Left forelimb (tissue), 1 donor: ENCODE measurements at regions not wholly inside any gene's neighbourhood (a gene's known extent, or its start where the extent isn't known, plus 50 kb on each side); places are given as distances from the start of the nearest gene placed in this dataset.
"Not testable (repeated sequence)": the region's sequence is repeated elsewhere in the genome, so short reads cannot be mapped to it uniquely, and the experiment has no call there.

Experiments used
- DNase-seq: peaks from one replicate; pipeline ENCODE4 v3.0.0-alpha.2; 2018; ENCODE audit warnings: low spot score

DNA sequence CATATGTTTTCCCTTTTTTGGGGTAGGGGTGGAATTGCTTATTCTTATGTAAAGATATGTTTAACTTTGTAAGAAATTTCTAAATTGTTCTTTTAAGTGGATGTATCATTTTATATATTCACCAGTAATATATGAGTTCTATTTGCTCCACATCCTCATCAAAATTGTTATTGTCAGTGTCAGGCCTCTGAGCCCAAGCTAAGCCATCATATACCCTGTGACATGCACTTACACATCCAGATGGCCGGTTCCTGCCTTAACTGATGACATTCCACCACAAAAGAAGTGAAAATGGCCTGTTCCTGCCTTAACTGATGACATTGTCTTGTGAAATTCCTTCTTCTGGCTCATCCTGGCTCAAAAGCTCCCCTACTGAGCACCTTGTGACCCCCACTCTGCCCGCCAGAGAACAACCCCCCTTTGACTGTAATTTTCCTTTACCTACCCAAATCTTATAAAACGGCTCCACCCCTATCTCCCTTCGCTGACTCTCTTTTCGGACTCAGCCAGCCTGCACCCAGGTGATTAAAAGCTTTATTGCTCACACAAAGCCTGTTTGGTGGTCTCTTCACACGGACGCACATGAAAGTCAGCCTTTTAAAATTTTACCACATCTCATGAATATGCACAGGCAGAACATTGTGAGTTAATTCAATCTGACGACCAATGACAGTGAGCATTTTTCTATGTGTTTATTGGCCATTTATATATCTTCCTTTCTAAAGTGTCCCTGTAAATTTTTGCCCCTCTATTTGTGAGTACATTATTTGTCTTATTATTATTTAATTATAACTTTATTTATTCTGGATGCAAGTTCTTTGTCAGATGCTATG is 176.8 kb downstream of the CDC14C start:
- DNase-seq: not testable (repeated sequence)

GRCh38 chr7:49102411-49102810 is 178.1 kb downstream of the CDC14C start:
- no peak for DNase-seq

- no peak for DNase-seq
Observed at GRCh38 chr7:49111706-49112105, 187.4 kb downstream of the CDC14C start.

DNA sequence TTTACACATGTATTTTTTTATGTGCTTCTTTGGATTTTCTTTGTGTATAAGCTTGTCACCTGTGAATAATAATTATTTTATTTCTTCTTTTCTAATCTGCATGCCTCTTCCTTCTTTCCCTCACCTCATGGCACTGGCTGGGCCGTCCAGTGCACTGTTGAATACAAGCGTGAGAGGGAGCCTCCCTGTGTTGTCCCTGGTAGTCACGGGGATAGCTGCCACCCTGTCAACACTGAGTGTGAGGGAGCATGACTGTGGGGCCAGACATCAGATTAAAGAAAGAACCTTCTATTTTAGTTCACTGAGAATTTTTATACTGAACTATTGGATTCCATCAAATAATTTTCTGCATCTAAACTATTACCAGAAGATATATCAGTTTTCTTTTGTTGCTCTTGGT is 187.9 kb downstream of the CDC14C start:
- no peak for DNase-seq

DNA sequence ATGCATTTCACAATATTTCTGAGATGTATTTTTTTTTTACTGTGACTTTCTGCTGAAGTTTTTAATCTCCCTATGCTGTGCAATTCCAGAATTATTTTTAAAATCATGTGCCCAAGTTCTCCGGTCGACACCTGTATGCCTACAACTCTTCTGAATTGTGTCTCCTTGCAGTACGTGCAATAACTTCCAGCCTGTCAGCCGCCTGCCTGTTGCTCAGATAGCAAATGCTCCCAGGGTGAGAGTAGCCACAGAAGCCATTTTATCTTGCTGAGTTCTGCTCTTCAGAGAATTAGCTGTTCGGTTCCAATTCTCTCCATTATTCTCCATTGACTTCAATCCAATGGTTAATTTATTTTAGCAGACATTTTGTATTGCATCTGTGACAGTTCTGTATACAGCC is 188.3 kb downstream of the CDC14C start:
- DNase-seq: no peak

DNA sequence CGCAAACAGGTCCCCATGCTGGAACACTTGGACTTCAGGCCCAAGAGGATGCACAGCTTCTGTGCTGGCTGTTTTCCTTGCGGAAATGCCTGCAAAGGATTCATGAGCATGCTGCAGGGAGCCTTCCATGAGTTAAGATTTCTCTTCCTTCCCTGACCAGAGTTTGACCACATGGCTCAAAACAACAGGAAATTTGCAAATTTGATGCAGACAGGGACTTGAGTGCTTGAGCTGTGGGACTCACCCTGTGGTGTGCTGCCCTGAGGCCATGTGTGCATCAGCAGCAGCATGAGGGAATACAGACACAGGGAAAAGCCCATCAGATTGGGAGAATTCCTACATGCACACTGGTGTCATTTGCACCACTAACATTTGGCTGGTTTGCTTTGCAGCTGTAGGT is 195.4 kb downstream of the CDC14C start:
- no peak for DNase-seq

- no peak for DNase-seq
Observed at GRCh38 chr7:49125246-49125645, 200.9 kb downstream of the CDC14C start.

DNA sequence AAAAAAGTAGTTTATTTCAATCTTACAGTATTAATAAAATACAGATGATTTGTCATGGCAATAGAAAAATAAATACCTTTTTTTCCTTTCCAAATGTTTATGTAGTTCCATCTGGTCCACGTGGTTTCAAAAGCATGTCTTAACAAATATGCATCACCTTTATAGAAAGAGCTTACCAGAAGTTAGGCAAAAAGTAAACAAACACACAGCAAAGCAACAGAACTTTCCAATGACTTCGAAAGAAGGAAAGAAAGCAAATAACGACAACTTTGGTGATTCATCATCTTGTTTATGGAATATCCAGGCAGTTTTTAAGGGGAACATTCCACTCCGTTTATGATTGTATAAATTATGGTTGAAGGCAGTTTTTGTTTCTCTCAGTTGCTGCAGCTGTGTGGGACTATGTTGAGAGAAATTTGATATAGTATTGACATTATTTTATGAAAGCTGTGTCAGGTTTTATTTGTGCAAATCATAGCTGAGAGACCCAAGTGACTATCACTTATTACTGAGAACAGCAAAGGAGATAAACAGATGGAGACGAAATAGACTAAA is 203.1 kb downstream of the CDC14C start:
- no peak for DNase-seq

DNA sequence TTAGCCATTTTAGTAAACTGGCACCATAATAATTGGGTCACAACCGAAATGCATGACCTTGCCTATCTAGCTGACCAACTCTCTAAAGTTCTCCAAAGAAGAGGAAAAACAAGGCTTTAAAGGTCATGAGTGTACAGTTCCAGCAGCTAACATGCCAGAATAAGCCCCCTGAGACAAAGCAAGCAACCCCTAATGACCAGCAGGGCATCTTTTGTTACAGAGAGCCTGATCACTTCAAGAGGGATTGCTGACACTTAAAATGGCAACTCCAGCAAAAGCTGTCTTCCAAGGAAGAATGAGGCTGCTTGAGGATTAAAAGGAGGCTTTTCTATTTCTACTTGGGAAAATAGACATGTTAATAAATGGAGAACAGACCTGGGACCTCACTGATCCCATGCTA is 213.6 kb downstream of the CDC14C start:
- no peak for DNase-seq

DNA sequence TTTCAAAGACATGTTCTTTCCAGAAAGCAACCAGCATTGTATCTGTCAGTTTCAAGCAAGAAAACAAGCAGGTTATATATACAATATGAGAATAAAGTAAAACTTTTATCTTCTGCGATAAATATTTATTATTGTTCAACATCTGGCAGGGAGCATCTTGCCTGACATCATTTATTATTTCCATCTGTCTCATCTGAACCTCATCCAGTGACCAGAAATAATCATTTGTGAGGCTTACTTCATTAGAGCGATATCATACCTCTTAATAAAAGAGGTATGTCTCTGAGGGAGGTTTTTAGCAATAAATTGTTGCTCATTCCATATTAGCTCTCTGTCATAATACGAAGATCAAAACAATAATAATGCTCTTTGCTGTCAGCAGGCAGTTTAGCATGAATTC is 226.1 kb downstream of the CDC14C start:
- no peak for DNase-seq

DNA sequence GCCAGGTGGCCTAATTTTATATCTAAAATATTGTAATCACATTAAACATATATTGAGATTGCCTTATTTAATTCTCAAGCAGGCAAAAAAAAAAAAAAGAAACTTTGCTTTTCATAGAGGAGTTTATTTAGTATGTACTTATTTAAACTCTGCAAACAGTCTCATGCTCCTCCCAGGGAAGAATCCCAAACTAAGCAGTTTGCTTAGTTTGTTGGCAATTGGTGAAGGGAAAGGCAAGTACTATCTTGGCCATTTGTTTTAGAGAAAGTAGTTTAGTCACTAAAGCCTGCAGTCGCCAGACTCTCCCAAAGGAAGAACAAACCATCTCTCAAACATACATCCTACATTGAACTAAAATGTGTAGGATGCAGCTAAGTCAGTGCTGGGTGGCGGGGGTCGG is 226.8 kb downstream of the CDC14C start:
- no peak for DNase-seq

GRCh38 chr7:49158321-49158720 is 234.0 kb downstream of the CDC14C start:
- no peak for DNase-seq

DNA sequence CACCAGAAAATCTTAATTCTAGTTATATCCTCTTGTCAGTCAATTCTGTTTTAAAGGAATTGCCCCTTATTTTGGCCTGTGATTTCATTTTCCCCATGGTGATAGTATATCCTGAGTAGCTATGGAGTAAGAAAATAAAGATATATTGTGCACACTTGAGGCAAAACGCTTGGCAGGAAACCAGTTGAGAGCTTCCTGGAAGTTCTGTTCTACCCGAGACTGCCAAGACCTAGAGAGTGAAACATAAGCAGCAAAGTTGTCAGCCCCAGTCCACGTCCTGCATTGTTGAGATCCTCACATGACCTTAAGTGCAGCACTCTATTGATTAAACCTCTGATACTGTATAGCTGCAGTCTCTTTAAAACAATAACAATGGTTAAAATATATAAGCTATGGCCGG is 235.2 kb downstream of the CDC14C start:
- no peak for DNase-seq

DNA sequence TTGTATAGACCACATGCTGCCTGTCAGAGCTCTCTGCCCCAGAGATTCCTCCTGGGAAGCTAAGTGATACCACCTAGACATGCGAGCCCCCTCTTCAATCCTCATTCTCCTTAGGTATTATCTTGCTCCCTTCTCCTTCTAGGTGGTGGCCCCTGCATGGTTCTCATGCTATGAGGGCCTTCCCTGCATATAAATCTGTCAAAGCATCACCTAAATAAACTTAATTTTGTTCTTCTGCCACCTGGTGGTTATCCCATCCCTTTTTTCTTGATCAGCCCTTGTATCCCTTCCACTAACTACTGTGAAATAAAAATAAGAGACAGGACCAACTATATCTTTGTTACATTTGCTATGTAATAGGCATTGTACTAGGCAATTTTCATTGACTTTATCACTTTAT is 242.1 kb downstream of the CDC14C start:
- DNase-seq: no peak

- DNase-seq: no peak
Observed at GRCh38 chr7:49172639-49173038, 248.3 kb downstream of the CDC14C start.

- no peak for DNase-seq
Observed at GRCh38 chr7:49174396-49174795, 250.0 kb downstream of the CDC14C start.

- DNase-seq: no peak
Observed at GRCh38 chr7:49187543-49188268, 263.4 kb downstream of the CDC14C start.

DNA sequence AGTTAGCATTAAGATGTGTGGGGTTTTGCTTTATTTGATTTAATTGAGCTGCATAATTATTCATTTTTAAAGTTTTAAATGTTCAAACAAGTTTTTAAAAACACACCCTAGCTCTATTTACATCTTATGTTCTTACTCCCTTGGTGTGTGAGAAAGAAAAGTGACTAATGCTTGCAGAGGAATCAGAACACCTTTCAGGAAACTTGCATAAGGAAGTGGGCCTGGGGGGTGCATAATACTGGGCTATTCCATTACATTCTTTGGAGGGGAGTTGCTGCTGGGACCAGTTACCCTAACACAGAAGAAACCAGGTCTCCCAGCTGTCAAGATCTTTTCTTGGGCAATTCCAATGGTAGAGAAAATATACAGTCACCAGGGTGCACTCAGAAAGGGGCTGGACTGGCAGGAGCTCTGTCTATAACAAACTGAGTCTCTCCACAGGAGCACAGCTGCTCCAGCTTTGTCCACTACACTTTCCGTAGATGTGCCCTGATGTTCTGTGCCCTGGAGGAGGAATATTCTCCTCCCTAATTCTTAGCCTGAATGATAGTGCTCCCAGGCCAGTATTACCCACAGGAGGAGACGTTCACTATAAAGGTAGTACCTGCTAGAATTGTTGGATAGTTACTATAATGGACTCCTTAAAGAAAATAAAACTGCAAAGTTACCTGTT is 304.2 kb downstream of the CDC14C start:
- no peak for DNase-seq

DNA sequence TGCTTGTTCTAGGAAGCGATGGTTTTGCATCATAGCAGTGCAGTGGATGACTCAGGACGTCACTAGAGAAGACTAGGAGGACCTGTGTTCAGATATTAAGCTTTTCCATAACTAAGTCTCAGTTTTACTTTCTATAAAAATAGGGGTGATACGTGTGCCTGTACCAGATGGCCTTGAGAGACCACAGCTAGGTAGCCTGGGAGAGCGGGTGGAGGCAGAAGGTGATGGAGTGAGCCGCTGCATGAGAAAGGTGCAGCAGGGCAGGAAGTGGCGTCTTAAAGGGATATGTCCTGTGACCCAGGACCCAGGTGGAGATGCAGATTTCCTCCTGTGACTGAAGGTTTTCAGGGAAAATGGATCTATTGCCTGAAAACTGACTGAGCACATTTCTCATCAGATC is 304.9 kb downstream of the CDC14C start:
- DNase-seq: no peak

DNA sequence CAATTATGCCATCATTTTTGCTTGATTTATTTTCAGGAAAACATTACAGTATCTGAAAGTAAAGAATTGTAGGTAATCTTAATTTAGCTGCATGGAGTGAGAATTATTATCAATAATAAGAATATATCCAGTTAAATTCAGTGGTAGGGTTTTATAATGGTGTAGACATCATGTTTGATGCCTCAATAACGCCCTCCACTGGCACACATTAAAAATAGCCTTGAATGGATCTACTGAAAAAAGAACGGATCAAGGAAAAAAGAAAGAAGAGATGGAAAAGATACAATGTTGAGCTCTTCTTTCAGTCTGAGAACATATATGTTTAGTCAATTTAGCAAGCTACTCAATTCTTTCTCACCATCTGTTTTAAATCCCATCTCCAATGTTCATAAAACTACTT is 319.2 kb downstream of the CDC14C start:
- no peak for DNase-seq

DNA sequence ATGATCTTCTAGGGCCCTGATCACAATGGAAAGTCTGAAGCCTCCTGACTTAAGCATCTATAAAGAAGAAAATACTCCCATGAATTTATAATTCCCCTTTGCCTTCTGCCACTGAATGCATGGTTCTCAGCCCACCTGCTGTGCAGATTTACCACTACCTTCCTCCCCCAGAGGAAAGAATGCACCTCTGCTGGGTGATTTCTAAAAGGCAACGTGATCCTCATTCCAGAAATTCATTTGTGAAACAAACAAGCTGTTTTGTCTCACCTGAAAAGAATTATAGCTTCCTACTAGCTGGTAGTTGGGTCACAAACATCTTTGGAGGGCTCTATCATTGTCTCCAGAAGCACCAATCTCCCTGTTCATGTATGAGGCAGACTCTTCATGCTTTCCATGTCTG is 320.2 kb downstream of the CDC14C start:
- no peak for DNase-seq

- no peak for DNase-seq
Observed at GRCh38 chr7:49245062-49245461, 320.7 kb downstream of the CDC14C start.

- DNase-seq: no peak
Observed at GRCh38 chr7:49247759-49248158, 323.4 kb downstream of the CDC14C start.
